GM21737 (cell line): ENCODE measurements at regions not wholly inside any gene's neighbourhood (a gene's known extent, or its start where the extent isn't known, plus 50 kb on each side); places are given as distances from the start of the nearest gene placed in this dataset.

Experiments
- ATAC-seq: cut with Tn5 transposase; IDR thresholded peaks from one replicate; pipeline ENCODE4 v1.9.1; 2021; ENCODE audit warnings: mild to moderate bottlenecking, moderate library complexity; ENCODE audit not compliant: unreplicated experiment

GRCh38 chr3:180330440-180330839 lies 271.5 kb upstream of the TTC14 start:
- no peak for ATAC-seq

GRCh38 chr3:180332608-180333007 lies 269.4 kb upstream of the TTC14 start:
- peak; percentile 54 for ATAC-seq

DNA sequence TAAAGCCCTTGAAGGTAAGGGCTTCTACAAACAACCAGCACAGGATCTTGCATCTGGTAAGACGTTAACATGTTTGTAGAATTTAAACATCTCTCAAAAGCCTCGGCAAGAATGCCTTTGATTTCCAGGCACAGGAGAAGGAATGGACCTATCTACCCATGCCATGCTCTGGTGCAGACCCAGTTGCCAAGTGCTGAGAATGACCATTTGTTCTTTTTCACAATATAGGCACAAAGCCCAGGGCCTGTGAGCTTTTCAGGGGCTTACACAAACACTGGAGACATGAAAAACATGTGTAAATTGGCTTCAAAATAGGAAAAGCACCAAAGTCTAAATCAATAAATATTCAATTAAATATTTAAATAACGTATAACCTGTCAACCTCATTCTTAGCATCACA lies 266.9 kb upstream of the TTC14 start:
- ATAC-seq: no peak

DNA sequence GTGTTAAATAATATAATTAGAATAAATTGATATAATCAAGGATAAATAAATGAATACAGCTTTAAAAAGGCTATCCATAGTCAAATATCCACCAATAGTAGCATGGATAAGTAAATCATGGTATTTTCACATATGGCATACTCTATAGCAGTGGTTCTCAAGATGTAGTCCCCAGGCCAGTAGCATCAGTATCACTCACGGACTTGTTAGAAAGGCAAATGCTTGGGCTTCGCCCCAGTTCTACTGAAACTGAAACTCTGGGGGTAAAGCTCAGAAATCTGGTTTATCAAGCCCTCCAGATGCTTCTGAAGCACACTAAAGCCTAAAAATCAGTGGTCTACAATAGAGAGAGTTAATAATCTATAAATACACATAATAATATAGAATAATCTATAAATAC lies 261.6 kb upstream of the TTC14 start:
- no peak for ATAC-seq

GRCh38 chr3:180341516-180341915 lies 260.4 kb upstream of the TTC14 start:
- no peak for ATAC-seq

- no peak for ATAC-seq
These were observed 250.4 kb upstream of the TTC14 start for GRCh38 chr3:180351601-180352000.

GRCh38 chr3:180352261-180352660 lies 249.7 kb upstream of the TTC14 start:
- no peak for ATAC-seq

- no peak for ATAC-seq
These were observed 247.7 kb upstream of the TTC14 start for GRCh38 chr3:180354214-180354613.

GRCh38 chr3:180358179-180358578 lies 243.8 kb upstream of the TTC14 start:
- ATAC-seq: no peak

DNA sequence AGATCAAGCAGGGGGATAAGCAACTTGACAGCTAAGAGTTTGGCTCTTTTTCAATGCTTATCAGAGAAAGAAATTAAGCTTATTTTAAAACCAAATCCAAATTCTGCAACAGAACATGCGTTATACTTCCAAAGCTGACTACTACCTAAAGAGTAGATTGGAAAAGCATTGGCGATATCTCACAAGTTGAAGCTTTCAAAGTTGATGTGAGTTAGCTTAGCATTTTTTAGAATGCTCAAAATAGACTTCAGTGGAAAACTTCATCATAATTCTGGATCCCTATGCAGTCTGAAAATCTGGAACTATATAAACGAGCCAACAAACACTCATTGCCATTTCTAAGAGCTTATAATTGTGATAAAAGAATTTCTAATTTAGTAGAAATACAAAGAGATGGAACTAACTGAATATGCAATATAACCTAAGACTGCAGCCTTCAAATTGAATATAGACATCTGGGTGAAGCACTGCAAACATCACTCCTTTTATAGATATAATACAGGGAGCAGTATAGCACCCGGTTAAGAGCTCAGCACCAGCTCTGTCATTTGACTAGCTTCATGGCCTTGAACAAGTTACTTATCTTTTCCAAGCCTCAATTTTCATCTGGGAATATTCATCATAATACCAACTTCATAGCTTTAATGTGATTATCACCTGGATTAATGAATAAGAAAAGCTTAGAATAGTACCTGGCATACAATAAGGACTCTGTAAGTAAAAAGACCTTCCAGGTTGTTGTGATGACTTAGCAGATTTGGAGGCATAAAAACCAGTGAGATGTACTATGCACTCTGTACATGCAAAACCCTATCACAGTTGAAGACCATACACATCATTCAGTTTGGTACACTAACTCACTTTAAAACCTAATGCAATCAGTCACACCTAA lies 242.7 kb upstream of the TTC14 start:
- ATAC-seq: no peak

- no peak for ATAC-seq
These were observed 242.0 kb upstream of the TTC14 start for GRCh38 chr3:180359953-180360279.

- no peak for ATAC-seq
These were observed 239.9 kb upstream of the TTC14 start for GRCh38 chr3:180362081-180362480.

- no peak for ATAC-seq
These were observed 226.1 kb upstream of the TTC14 start for GRCh38 chr3:180375831-180376230.

GRCh38 chr3:180378496-180378895 lies 223.5 kb upstream of the TTC14 start:
- no peak for ATAC-seq

DNA sequence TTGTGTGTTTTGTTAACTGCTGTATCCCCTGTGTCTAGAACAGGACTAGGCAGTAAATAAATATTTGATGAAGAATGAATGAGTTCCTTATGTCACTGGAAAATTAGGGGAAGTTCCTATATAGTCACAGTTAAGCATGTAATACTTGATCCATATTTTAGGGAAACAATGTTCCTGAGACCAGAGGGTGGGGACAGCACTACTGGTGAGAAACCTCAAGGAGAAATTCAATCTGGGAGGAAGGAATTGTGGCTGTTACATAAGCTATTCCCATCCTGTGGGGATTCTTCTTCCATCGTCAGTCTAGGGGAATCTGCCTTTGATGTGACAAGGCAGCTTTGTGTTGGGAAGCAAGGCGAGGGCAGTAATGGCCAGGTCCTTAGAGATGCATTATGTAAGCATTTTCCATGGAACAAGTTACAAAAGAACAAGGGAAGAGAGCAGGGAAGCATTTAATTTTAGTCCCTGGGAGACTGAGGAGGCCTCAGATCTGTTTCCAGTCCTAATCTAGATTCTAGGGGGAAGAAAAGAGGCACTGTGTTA lies 219.3 kb upstream of the TTC14 start:
- no peak for ATAC-seq

DNA sequence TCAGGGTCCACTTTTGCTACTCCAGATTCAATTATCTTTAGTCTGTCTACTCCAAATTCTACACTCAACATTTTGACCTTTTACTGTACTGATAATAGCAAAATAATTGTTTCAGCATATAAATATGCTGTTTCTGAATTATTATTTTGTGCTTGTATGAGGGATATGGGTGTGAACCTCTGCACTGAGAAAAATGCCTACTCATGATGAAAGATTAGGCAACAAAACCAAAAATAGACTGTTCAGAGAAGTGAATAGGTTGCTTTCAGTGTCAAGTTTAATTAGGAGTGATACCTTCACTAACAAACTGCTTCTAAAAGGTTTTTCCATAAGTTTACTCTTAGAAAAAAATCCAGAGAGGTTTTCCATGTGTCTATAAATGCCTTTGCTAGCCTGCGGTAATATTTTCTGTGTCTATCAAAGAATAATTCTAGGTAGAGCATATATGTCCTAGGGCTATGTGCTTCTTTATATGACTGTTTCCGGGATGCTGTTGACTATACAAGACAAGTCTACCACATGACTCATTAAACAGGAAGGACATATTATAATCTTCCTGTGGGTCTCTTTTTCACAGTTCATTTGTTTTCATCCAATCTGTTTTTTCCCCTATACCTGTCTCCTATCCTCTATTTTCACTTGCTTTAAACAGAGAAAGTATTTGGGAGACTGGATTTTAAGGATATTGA lies 218.5 kb upstream of the TTC14 start:
- ATAC-seq: no peak

GRCh38 chr3:180390313-180390712 lies 211.7 kb upstream of the TTC14 start:
- no peak for ATAC-seq

GRCh38 chr3:180391001-180391400 lies 211.0 kb upstream of the TTC14 start:
- ATAC-seq: no peak

DNA sequence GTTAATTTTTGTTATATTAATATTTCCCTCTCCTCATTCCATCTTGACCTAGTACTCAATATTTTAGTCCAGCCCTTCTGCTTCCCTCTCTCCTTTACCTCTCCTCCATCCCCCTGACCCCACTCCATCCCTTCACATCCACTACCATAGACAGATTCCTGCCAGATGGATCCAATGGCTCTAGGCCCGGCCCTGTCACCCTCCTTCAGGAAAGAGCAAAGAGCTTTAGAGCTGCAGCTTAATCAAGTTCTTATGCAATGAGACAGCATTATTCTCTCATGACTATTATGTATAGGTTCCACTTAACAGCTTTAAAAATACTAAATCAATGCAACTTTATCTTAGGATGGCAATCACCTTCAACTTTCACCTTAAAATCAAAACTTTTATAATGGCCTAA lies 200.7 kb upstream of the TTC14 start:
- no peak for ATAC-seq

- no peak for ATAC-seq
These were observed 199.4 kb upstream of the TTC14 start for GRCh38 chr3:180402471-180403073.

DNA sequence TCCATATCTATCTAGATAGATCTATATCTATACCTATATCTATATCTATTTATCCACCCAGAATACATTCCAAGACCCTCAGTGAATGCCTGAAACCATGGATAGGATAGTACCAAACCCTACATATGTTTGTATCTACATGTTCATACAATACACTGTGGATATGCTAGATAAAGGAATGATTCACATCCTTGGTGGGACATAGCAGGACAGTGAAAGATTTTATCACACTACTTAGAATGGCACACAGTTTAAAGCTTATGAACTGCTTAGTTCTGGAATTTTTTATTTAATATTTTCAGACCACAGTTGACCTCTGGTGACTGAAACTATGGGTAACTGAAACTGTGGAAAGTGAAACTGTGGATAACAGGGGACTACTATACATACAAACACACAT lies 198.8 kb upstream of the TTC14 start:
- ATAC-seq: no peak

DNA sequence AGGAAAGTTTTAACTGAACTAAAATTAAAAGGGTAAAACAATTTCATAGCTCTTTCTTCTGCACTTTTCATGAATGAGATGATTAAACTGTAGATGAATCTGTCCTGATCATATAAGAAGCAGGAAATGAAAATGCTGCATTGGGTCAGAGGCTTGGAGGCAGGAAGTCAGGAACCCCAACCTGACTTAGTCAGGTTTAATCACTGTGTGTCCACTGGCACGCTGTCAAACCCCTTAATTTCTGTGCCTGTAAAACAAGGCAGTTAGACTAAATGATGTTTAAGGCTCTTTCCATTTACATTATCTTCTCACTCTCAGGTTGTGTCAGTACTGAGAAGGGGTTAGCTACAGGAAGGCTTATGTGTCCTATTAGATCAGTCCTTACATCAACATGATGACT lies 193.3 kb upstream of the TTC14 start:
- ATAC-seq: no peak
